ENCODE measurements at regions not wholly inside any gene's neighbourhood (a gene's known extent, or its start where the extent isn't known, plus 50 kb on each side); places are given as distances from the start of the nearest gene placed in this dataset.

- TF ChIP-seq EZH2 (IDR thresholded peaks at IDR 0.05; ENCODE audit: low read length) (no peak), CTCF (optimal IDR thresholded peaks at IDR 0.05 in 1 of 3, IDR thresholded peaks at IDR 0.05 in 1 of 3, conservative IDR thresholded peaks at IDR 0.05 in 1 of 3; ENCODE audit: extremely low read depth in 1 of 3, insufficient read depth in 2 of 3, low read length in 3 of 3) (no peak)
Observed at GRCh38 chr12:87086118-87086891, 830.1 kb upstream of the MGAT4C start.

Data from keratinocyte (primary cell).